Fibroblast of lung (primary cell): ENCODE measurements at regions not wholly inside any gene's neighbourhood (a gene's known extent, or its start where the extent isn't known, plus 50 kb on each side); places are given as distances from the start of the nearest gene placed in this dataset.

ENCODE experiments used
- DNase-seq, 2 donors: peaks; one replicate each; pipeline versions ENCODE4 v3.0.0 to v3.0.0-alpha.2; 2010; ENCODE audit warnings: low read depth in 2 of 2
- H2AFZ ChIP-seq: 2 replicates; pipeline ENCODE4 v1.5.1; 2012; ENCODE audit warnings: low read length, control low read depth, inconsistent platforms
- H3K27ac ChIP-seq: 2 replicates; pipeline ENCODE4 v1.5.1; 2011; ENCODE audit warnings: low read length, control low read depth; ENCODE audit not compliant: insufficient read depth
- H3K27me3 ChIP-seq: 2 replicates; pipeline ENCODE4 v1.5.1; 2011; ENCODE audit warnings: mild to moderate bottlenecking, low read length; ENCODE audit not compliant: control insufficient read depth, insufficient read depth
- H3K36me3 ChIP-seq: 2 replicates; pipeline ENCODE4 v1.5.1; 2011; ENCODE audit warnings: low read length; ENCODE audit not compliant: control insufficient read depth, insufficient read depth
- H3K4me1 ChIP-seq: 2 replicates; pipeline ENCODE4 v1.5.1; 2011; ENCODE audit warnings: low read length; ENCODE audit not compliant: control insufficient read depth, insufficient read depth; ENCODE audit errors: extremely low read depth
- H3K4me2 ChIP-seq: 2 replicates; pipeline ENCODE4 v1.5.1; 2011; ENCODE audit warnings: low read length, control low read depth; ENCODE audit not compliant: insufficient read depth; ENCODE audit errors: extremely low read depth
- H3K4me3 ChIP-seq, 4 experiments: fragments of 200-600 bp in 1 of 4; sonication (generic) in 1 of 4; replicated peaks in 1 of 4; 2 replicates each; pipeline ENCODE4 v1.5.1; 2011 to 2016; ENCODE audit warnings: low read length in 4 of 4, low read depth in 3 of 4, mild to moderate bottlenecking in 3 of 4, control low read depth in 2 of 4, inconsistent platforms in 1 of 4, mixed read lengths in 1 of 4; ENCODE audit not compliant: insufficient read depth in 1 of 4; ENCODE audit errors: control extremely low read depth in 1 of 4
- H3K79me2 ChIP-seq: 2 replicates; pipeline ENCODE4 v1.5.1; 2012; ENCODE audit warnings: mild to moderate bottlenecking, low read length, inconsistent platforms; ENCODE audit not compliant: control insufficient read depth, insufficient read depth
- H3K9ac ChIP-seq: 2 replicates; pipeline ENCODE4 v1.5.1; 2011; ENCODE audit warnings: mild to moderate bottlenecking, low read length, control low read depth; ENCODE audit not compliant: insufficient read depth
- H3K9me3 ChIP-seq: 2 replicates; pipeline ENCODE4 v1.5.1; 2012; ENCODE audit warnings: low read depth, low read length; ENCODE audit not compliant: control insufficient read depth, insufficient read depth
- H4K20me1 ChIP-seq: 2 replicates; pipeline ENCODE4 v1.5.1; 2011; ENCODE audit warnings: low read length; ENCODE audit not compliant: control insufficient read depth, insufficient read depth; ENCODE audit errors: extremely low read depth
- CTCF ChIP-seq, 2 donors: IDR thresholded peaks in 1 of 2; conservative IDR thresholded peaks in 1 of 2; 1 replicate in 1 of 2; 2 replicates in 1 of 2; pipeline ENCODE4 v1.5.1; 2011 to 2012; ENCODE audit warnings: low read length in 2 of 2, control low read depth in 1 of 2, inconsistent platforms in 1 of 2, low read depth in 1 of 2, mild to moderate bottlenecking in 1 of 2
- EZH2 ChIP-seq: IDR thresholded peaks from 2 replicates; pipeline ENCODE4 v1.5.1; 2012; ENCODE audit warnings: low read length, control low read depth, mild to moderate bottlenecking; ENCODE audit errors: missing control alignments

- Histone ChIP-seq H3K27me3 (no peaks in the 10 kb centered on the region), H3K4me1 (no peaks in the 10 kb centered on the region), H4K20me1 (no peaks in the 10 kb centered on the region), H3K4me2 (no peak overlapping the region), H3K4me3 (no peak overlapping the region), H2AFZ (no peak overlapping the region), H3K9me3 (no peaks in the 10 kb centered on the region), H3K36me3 (no peaks in the 10 kb centered on the region), H3K27ac (no peak overlapping the region), H3K79me2 (no peaks in the 10 kb centered on the region), H3K9ac (no peak overlapping the region)
- TF ChIP-seq EZH2 (no peak), CTCF (conservative IDR thresholded peaks at IDR 0.05 in 1 of 2, IDR thresholded peaks at IDR 0.05 in 1 of 2; ENCODE audit: low read depth in 1 of 2, low read length in 2 of 2) (no peak)
- DNase-seq = peak in 1 of 2 donors; percentile 28
Observed at GRCh38 chr1:226799634-226800281, 60.7 kb upstream of the ITPKB start.

GRCh38 chr1:226798427-226799411 lies 59.6 kb upstream of the ITPKB start:
- Histone ChIP-seq H3K27ac (no peak overlapping the region), H3K9me3 (no peaks in the 10 kb centered on the region), H3K4me1 (no peaks in the 10 kb centered on the region), H2AFZ (no peak overlapping the region), H3K4me3 (no peak overlapping the region), H4K20me1 (no peaks in the 10 kb centered on the region), H3K36me3 (no peaks in the 10 kb centered on the region), H3K9ac (no peak overlapping the region), H3K79me2 (no peaks in the 10 kb centered on the region), H3K4me2 (no peak overlapping the region), H3K27me3 (peaks cover 3% of the 10 kb centered on the region)
- no peak for DNase-seq
- TF ChIP-seq CTCF (conservative IDR thresholded peaks at IDR 0.05 in 1 of 2, IDR thresholded peaks at IDR 0.05 in 1 of 2; ENCODE audit: low read depth in 1 of 2, low read length in 2 of 2) (no peak), EZH2 (no peak)

GRCh38 chr1:226797151-226797550 lies 58.1 kb upstream of the ITPKB start:
- no peak overlapping the region for H2AFZ ChIP-seq
- no peak overlapping the region for H3K4me2 ChIP-seq
- no peak for DNase-seq
- no peaks in the 10 kb centered on the region for H4K20me1 ChIP-seq
- no peak overlapping the region for H3K9ac ChIP-seq
- H3K27me3 ChIP-seq = peaks cover 4% of the 10 kb centered on the region
- H3K36me3 ChIP-seq = no peaks in the 10 kb centered on the region
- H3K79me2 ChIP-seq = no peaks in the 10 kb centered on the region
- no peaks in the 10 kb centered on the region for H3K9me3 ChIP-seq
- no peak overlapping the region for H3K27ac ChIP-seq
- no peak overlapping the region for H3K4me3 ChIP-seq
- H3K4me1 ChIP-seq = no peaks in the 10 kb centered on the region
- TF ChIP-seq CTCF (conservative IDR thresholded peaks at IDR 0.05 in 1 of 2, IDR thresholded peaks at IDR 0.05 in 1 of 2; ENCODE audit: low read depth in 1 of 2, low read length in 2 of 2) = no peak
- TF ChIP-seq EZH2 = no peak
